ENCODE measurements at regions not wholly inside any gene's neighbourhood (a gene's known extent, or its start where the extent isn't known, plus 50 kb on each side); places are given as distances from the start of the nearest gene placed in this dataset.

DNA sequence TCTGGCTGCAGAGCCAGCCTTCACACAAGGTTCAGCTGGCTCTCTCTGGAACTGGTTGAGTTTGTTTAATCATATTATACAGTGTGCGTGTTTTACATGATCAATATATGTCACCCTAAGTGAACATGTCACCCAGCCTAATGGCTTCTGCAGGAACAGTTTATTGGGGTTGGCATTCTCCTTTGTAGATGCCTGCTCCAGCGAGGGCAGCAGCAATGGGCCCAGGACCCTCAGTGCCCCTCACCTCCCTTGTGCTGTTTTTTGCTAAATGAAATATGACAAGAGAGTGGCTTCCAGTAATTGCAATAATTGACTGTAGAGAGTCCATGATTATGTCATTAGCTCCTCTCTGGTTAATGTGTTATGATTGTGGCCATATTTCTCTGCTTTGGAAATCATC, 387.2 kb downstream of the TMEM114 start:
- TF ChIP-seq, protein P1, sequence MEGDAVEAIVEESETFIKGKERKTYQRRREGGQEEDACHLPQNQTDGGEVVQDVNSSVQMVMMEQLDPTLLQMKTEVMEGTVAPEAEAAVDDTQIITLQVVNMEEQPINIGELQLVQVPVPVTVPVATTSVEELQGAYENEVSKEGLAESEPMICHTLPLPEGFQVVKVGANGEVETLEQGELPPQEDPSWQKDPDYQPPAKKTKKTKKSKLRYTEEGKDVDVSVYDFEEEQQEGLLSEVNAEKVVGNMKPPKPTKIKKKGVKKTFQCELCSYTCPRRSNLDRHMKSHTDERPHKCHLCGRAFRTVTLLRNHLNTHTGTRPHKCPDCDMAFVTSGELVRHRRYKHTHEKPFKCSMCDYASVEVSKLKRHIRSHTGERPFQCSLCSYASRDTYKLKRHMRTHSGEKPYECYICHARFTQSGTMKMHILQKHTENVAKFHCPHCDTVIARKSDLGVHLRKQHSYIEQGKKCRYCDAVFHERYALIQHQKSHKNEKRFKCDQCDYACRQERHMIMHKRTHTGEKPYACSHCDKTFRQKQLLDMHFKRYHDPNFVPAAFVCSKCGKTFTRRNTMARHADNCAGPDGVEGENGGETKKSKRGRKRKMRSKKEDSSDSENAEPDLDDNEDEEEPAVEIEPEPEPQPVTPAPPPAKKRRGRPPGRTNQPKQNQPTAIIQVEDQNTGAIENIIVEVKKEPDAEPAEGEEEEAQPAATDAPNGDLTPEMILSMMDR (IDR thresholded peaks at IDR 0.05) = no peak
- TF ChIP-seq POLR2A (IDR thresholded peaks at IDR 0.05) = no peak
